WTC11 (cell line): ENCODE measurements at regions not wholly inside any gene's neighbourhood (a gene's known extent, or its start where the extent isn't known, plus 50 kb on each side); places are given as distances from the start of the nearest gene placed in this dataset.

Source experiments
- ATAC-seq: fragments of 200-7000 bp; cut with Tn5 transposase; 2 replicates; pipeline ENCODE4 v1.10.0; 2021; ENCODE audit warnings: mild to moderate bottlenecking, moderate library complexity
- CTCF ChIA-PET: fragments of 300-600 bp; sonication (Branson Sonifier 250); formaldehyde crosslinking; loops from one replicate; lab custom pipeline; 2021; ENCODE audit warnings: antibody characterized with exemption; lab: Charles Lee
- POLR2A ChIA-PET: fragments of 350-600 bp; sonication (Branson Sonifier 250); formaldehyde crosslinking; loops from one replicate; lab custom pipeline; 2021; ENCODE audit warnings: antibody characterized with exemption; lab: Charles Lee
- DNase-seq: peaks from one replicate; pipeline ENCODE4 v3.0.0; 2021; ENCODE audit warnings: low spot score
- H3K27ac Mint-ChIP-seq: 2 replicates; pipeline ENCODE4 v1.8.0; 2021; ENCODE audit warnings: mixed read lengths
- H3K27me3 Mint-ChIP-seq: 2 replicates; pipeline ENCODE4 v1.8.0; 2021; ENCODE audit warnings: low read depth, mild to moderate bottlenecking, moderate library complexity, mixed read lengths
- H3K36me3 Mint-ChIP-seq: 2 replicates; pipeline ENCODE4 v1.8.0; 2021; ENCODE audit warnings: mixed read lengths
- H3K4me1 Mint-ChIP-seq: 2 replicates; pipeline ENCODE4 v1.8.0; 2022; ENCODE audit warnings: mixed read lengths
- H3K4me3 Mint-ChIP-seq: 2 replicates; pipeline ENCODE4 v1.8.0; 2021; ENCODE audit warnings: mild to moderate bottlenecking, moderate library complexity, mixed read lengths
- H3K9me3 Mint-ChIP-seq: 2 replicates; pipeline ENCODE4 v1.8.0; 2021; ENCODE audit warnings: mixed read lengths
- ATF1 ChIP-seq: sonication (generic); formaldehyde crosslinking; IDR thresholded peaks from 2 replicates; pipeline ENCODE4 v1.8.1; 2023; ENCODE audit warnings: mild to moderate bottlenecking, moderate library complexity, missing genetic modification reagents
- CBFB ChIP-seq: sonication (generic); formaldehyde crosslinking; IDR thresholded peaks from 2 replicates; pipeline ENCODE4 v1.8.1; 2022; ENCODE audit warnings: mild to moderate bottlenecking, low read depth, missing genetic modification reagents
- CDX4 ChIP-seq: fragments of 250-450 bp; sonication (Bioruptor Pico); IDR thresholded peaks from 2 replicates; pipeline ENCODE4 v1.9.0; 2021; ENCODE audit warnings: moderate library complexity, mild to moderate bottlenecking, inconsistent platforms, borderline replicate concordance
- CREM ChIP-seq: sonication (generic); formaldehyde crosslinking; IDR thresholded peaks from 2 replicates; pipeline ENCODE4 v1.8.1; 2022; ENCODE audit warnings: mild to moderate bottlenecking, missing genetic modification reagents, moderate library complexity
- ETV6 ChIP-seq: sonication (generic); formaldehyde crosslinking; IDR thresholded peaks from 2 replicates; pipeline ENCODE4 v1.8.1; 2022; ENCODE audit warnings: mild to moderate bottlenecking, missing genetic modification reagents
- FOXJ3 ChIP-seq: sonication (generic); formaldehyde crosslinking; IDR thresholded peaks from 2 replicates; pipeline ENCODE4 v1.9.0; 2021; ENCODE audit warnings: missing genetic modification reagents, mild to moderate bottlenecking, borderline replicate concordance
- FOXP1 ChIP-seq: sonication (generic); formaldehyde crosslinking; IDR thresholded peaks from 2 replicates; pipeline ENCODE4 v1.8.0; 2022; ENCODE audit warnings: missing genetic modification reagents, mild to moderate bottlenecking, moderate library complexity, borderline replicate concordance
- GABPB1 ChIP-seq: sonication (generic); formaldehyde crosslinking; IDR thresholded peaks from 2 replicates; pipeline ENCODE4 v1.8.1; 2023; ENCODE audit warnings: mild to moderate bottlenecking, missing genetic modification reagents
- JUN ChIP-seq: sonication (generic); formaldehyde crosslinking; IDR thresholded peaks from 2 replicates; pipeline ENCODE4 v1.8.0; 2023; ENCODE audit warnings: mild to moderate bottlenecking, missing genetic modification reagents
- KAT7 ChIP-seq: sonication (generic); formaldehyde crosslinking; IDR thresholded peaks from 2 replicates; pipeline ENCODE4 v1.8.1; 2023; ENCODE audit warnings: missing genetic modification reagents, mild to moderate bottlenecking, borderline replicate concordance
- NR1H2 ChIP-seq: sonication (generic); formaldehyde crosslinking; IDR thresholded peaks from 2 replicates; pipeline ENCODE4 v1.9.0; 2021; ENCODE audit warnings: mild to moderate bottlenecking, moderate library complexity, missing genetic modification reagents
- PREB ChIP-seq: sonication (generic); formaldehyde crosslinking; IDR thresholded peaks from 2 replicates; pipeline ENCODE4 v1.8.1; 2022; ENCODE audit warnings: mild to moderate bottlenecking, missing genetic modification reagents, moderate library complexity, borderline replicate concordance
- RELA ChIP-seq: sonication (generic); formaldehyde crosslinking; IDR thresholded peaks from 2 replicates; pipeline ENCODE4 v1.8.1; 2022; ENCODE audit warnings: missing genetic modification reagents, mild to moderate bottlenecking, borderline replicate concordance
- SMAD3 ChIP-seq: sonication (generic); formaldehyde crosslinking; IDR thresholded peaks from 2 replicates; pipeline ENCODE4 v1.8.0; 2022; ENCODE audit warnings: missing genetic modification reagents, mild to moderate bottlenecking, borderline replicate concordance
- SMAD4 ChIP-seq: sonication (generic); formaldehyde crosslinking; IDR thresholded peaks from 2 replicates; pipeline ENCODE4 v1.8.0; 2022; ENCODE audit warnings: mild to moderate bottlenecking, missing genetic modification reagents
- TCF7 ChIP-seq: sonication (generic); formaldehyde crosslinking; IDR thresholded peaks from 2 replicates; pipeline ENCODE4 v1.8.0; 2022; ENCODE audit warnings: mild to moderate bottlenecking, low read depth, missing genetic modification reagents, moderate library complexity
- TEAD1 ChIP-seq: sonication (generic); formaldehyde crosslinking; IDR thresholded peaks from 2 replicates; pipeline ENCODE4 v1.8.0; 2022; ENCODE audit warnings: mild to moderate bottlenecking, missing genetic modification reagents
- TEAD4 ChIP-seq: sonication (generic); formaldehyde crosslinking; IDR thresholded peaks from 2 replicates; pipeline ENCODE4 v1.8.0; 2022; ENCODE audit warnings: mild to moderate bottlenecking, missing genetic modification reagents
- USF2 ChIP-seq: sonication (generic); formaldehyde crosslinking; IDR thresholded peaks from 2 replicates; pipeline ENCODE4 v1.8.1; 2023; ENCODE audit warnings: mild to moderate bottlenecking, missing genetic modification reagents, moderate library complexity
- ZBTB21 ChIP-seq: sonication (generic); formaldehyde crosslinking; IDR thresholded peaks from 2 replicates; pipeline ENCODE4 v1.8.1; 2023; ENCODE audit warnings: mild to moderate bottlenecking, missing genetic modification reagents, borderline replicate concordance
- ZBTB43 ChIP-seq: sonication (generic); formaldehyde crosslinking; IDR thresholded peaks from 2 replicates; pipeline ENCODE4 v1.8.1; 2023; ENCODE audit warnings: mild to moderate bottlenecking, missing genetic modification reagents
- ZNF232 ChIP-seq: sonication (generic); formaldehyde crosslinking; IDR thresholded peaks from 2 replicates; pipeline ENCODE4 v1.8.0; 2022; ENCODE audit warnings: mild to moderate bottlenecking, missing genetic modification reagents
- TF ChIP-seq, protein P1 (sequence below): sonication (generic); formaldehyde crosslinking; IDR thresholded peaks from 2 replicates; pipeline ENCODE4 v1.8.0; 2022; ENCODE audit warnings: mild to moderate bottlenecking, missing genetic modification reagents
- TF ChIP-seq, protein P2 (sequence below): sonication (generic); formaldehyde crosslinking; IDR thresholded peaks from 2 replicates; pipeline ENCODE4 v1.8.1; 2022; ENCODE audit warnings: low read depth, mild to moderate bottlenecking, moderate library complexity, missing genetic modification reagents, borderline replicate concordance
- TF ChIP-seq, protein P3 (sequence below): fragments of 200-600 bp; IDR thresholded peaks from 2 replicates; pipeline ENCODE4 v1.8.0; 2022; ENCODE audit warnings: antibody characterized with exemption

DNA sequence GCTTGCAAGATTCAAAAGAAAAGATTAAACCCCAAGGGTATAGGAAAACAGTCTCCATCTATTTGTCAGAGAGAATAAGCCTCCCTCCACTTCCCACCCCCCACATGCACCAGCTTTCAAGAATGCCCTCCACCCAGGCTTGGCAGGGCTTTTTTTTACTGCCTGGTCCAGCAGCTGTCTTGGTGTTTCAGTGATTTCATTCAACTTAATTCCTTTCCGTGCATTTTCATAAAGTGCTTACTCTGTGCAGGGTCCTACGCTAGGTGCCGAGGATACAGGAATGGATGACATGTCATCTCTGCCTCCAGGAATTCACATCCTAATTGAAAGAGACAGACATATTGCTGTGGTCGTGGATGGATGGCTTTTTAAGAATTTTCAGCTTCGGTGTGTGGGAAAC is 117.9 kb downstream of the LRATD1 start (continued):
- TF ChIP-seq PREB (CRISPR knock-in tag) (no peak), NR1H2 (no peak), JUN (CRISPR knock-in tag) (no peak)

DNA sequence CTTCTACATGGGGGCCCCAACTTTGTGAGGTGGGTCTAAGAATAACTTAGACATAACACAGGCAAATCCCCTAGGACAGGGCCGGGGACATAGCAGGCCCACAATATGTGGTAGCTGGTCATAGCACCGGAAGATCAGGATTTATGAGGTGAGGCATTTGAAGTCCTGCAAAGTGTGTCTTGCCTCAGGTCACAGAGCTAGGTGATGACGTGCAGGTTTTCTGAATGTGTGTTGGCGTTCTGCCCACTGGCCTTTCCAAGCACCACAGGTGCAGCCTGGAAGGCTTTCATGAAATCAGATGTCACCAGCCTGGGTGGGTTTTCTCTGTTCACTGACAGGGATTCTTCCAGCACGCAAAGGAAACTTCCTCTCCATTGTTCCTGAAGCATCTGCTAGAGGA is 119.1 kb downstream of the LRATD1 start:
- CTCF ChIA-PET: interaction anchor here (1.4 kb wide), 1 partner anchor 826 kb away, joined by 3 read pairs; no protein-coding TSS in a partner anchor
- no peaks in the 10 kb centered on the region for H3K27me3 Mint-ChIP-seq
- TF ChIP-seq TEAD4 (CRISPR knock-in tag) (no peak), FOXP1 (CRISPR knock-in tag) (no peak), ATF1 (CRISPR knock-in tag) (no peak), SMAD4 (no peak), CBFB (CRISPR knock-in tag) (no peak), SMAD3 (no peak), ZBTB21 (CRISPR knock-in tag) (no peak), FOXJ3 (CRISPR knock-in tag) (no peak)
- H3K4me3 Mint-ChIP-seq: no peak overlapping the region
- no peaks in the 10 kb centered on the region for H3K36me3 Mint-ChIP-seq
- POLR2A ChIA-PET: interaction anchor here (0.7 kb wide), 1 partner anchor 1497 kb away, joined by 3 read pairs; no protein-coding TSS in a partner anchor
- no peak overlapping the region for H3K27ac Mint-ChIP-seq
- no peak for DNase-seq
- H3K9me3 Mint-ChIP-seq: peaks cover 4% of the 10 kb centered on the region; the same call in 1 of the 2 replicates
- no peak for ATAC-seq
- no peaks in the 10 kb centered on the region for H3K4me1 Mint-ChIP-seq

DNA sequence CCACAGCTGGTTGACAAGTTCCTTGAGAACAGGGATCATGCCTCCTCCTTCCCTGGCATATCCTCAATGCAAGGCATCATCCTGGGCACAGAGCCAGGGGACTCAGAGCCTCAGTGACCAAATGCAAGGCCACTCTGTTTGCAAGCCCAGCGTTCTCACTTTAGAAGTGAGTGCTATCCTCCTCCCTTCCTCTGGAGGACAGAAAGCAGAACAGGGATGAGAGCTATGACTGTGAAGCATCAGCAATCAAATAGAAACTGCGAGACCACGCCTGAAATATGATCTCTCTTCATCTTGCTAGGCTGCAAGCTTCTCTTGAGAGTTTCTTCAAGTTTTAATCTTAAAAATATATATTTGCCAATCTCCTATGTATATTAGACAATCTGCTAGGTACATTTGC is 119.8 kb downstream of the LRATD1 start:
- TF ChIP-seq RELA (CRISPR knock-in tag) (no peak), CDX4 (CRISPR knock-in tag) (no peak), KAT7 (CRISPR knock-in tag) (no peak), ETV6 (CRISPR knock-in tag) (no peak)
- ChIA-PET POLR2A (no interaction called here), CTCF (interaction anchor here (1.4 kb wide), 1 partner anchor 825 kb away, joined by 3 read pairs; no protein-coding TSS in a partner anchor)
- DNase-seq (no peak), ATAC-seq (no peak)
- peaks cover 4% of the 10 kb centered on the region; the same call in 1 of the 2 replicates for H3K9me3 Mint-ChIP-seq
- H3K4me3 Mint-ChIP-seq: no peak overlapping the region
- no peaks in the 10 kb centered on the region for H3K4me1 Mint-ChIP-seq
- no peaks in the 10 kb centered on the region for H3K27me3 Mint-ChIP-seq
- no peaks in the 10 kb centered on the region for H3K36me3 Mint-ChIP-seq
- H3K27ac Mint-ChIP-seq: no peak overlapping the region

- H3K27me3 Mint-ChIP-seq: no peaks in the 10 kb centered on the region
- DNase-seq (no peak), ATAC-seq (no peak)
- no peak overlapping the region for H3K27ac Mint-ChIP-seq
- H3K9me3 Mint-ChIP-seq: no peaks in the 10 kb centered on the region
- H3K4me1 Mint-ChIP-seq: no peaks in the 10 kb centered on the region
- CTCF ChIA-PET: no interaction called here
- POLR2A ChIA-PET: no interaction called here
- H3K36me3 Mint-ChIP-seq: no peaks in the 10 kb centered on the region
- TF ChIP-seq ZBTB43 (CRISPR knock-in tag): no peak
- TF ChIP-seq, protein P1, sequence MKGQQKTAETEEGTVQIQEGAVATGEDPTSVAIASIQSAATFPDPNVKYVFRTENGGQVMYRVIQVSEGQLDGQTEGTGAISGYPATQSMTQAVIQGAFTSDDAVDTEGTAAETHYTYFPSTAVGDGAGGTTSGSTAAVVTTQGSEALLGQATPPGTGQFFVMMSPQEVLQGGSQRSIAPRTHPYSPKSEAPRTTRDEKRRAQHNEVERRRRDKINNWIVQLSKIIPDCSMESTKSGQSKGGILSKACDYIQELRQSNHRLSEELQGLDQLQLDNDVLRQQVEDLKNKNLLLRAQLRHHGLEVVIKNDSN (CRISPR knock-in tag): no peak
- no peak for TF ChIP-seq TEAD1
- TF ChIP-seq, protein P2, sequence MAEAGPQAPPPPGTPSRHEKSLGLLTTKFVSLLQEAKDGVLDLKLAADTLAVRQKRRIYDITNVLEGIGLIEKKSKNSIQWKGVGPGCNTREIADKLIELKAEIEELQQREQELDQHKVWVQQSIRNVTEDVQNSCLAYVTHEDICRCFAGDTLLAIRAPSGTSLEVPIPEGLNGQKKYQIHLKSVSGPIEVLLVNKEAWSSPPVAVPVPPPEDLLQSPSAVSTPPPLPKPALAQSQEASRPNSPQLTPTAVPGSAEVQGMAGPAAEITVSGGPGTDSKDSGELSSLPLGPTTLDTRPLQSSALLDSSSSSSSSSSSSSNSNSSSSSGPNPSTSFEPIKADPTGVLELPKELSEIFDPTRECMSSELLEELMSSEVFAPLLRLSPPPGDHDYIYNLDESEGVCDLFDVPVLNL: no peak
- TF ChIP-seq ZNF232 (CRISPR knock-in tag): no peak
- no peak for TF ChIP-seq CREM
- TF ChIP-seq TCF7 (CRISPR knock-in tag): no peak
- TF ChIP-seq GABPB1 (CRISPR knock-in tag): no peak
- TF ChIP-seq USF2 (CRISPR knock-in tag): no peak
- TF ChIP-seq, protein P3, sequence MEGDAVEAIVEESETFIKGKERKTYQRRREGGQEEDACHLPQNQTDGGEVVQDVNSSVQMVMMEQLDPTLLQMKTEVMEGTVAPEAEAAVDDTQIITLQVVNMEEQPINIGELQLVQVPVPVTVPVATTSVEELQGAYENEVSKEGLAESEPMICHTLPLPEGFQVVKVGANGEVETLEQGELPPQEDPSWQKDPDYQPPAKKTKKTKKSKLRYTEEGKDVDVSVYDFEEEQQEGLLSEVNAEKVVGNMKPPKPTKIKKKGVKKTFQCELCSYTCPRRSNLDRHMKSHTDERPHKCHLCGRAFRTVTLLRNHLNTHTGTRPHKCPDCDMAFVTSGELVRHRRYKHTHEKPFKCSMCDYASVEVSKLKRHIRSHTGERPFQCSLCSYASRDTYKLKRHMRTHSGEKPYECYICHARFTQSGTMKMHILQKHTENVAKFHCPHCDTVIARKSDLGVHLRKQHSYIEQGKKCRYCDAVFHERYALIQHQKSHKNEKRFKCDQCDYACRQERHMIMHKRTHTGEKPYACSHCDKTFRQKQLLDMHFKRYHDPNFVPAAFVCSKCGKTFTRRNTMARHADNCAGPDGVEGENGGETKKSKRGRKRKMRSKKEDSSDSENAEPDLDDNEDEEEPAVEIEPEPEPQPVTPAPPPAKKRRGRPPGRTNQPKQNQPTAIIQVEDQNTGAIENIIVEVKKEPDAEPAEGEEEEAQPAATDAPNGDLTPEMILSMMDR: no peak
- TF ChIP-seq ATF1 (CRISPR knock-in tag): no peak
- no peak for TF ChIP-seq RELA (CRISPR knock-in tag)
- H3K4me3 Mint-ChIP-seq: no peak overlapping the region
These were observed 123.6 kb downstream of the LRATD1 start for GRCh38 chr2:14756122-14756541.
